ENCODE measurements at regions not wholly inside any gene's neighbourhood (a gene's known extent, or its start where the extent isn't known, plus 50 kb on each side); places are given as distances from the start of the nearest gene placed in this dataset.

- Mint-ChIP-seq H3K27ac (ENCODE audit: unreplicated experiment) (no peak overlapping the region), H3K4me1 (ENCODE audit: low read depth, unreplicated experiment) (no peaks in the 10 kb centered on the region), H3K4me3 (ENCODE audit: unreplicated experiment) (no peak overlapping the region), H3K9me3 (ENCODE audit: unreplicated experiment) (no peaks in the 10 kb centered on the region), H3K36me3 (ENCODE audit: insufficient read depth, unreplicated experiment) (no peaks in the 10 kb centered on the region), H3K27me3 (ENCODE audit: insufficient read depth, unreplicated experiment) (peaks cover 14% of the 10 kb centered on the region)
- ChIA-PET CTCF (no interaction called here), POLR2A (no interaction called here)
- BruUV-seq (replicated peaks): no TSS peak
- DNase-seq: no peak
- Histone ChIP-seq H3K36me3 (ENCODE audit: control insufficient read depth, insufficient read depth, low read length) (no peaks in the 10 kb centered on the region), H3K4me1 (no peaks in the 10 kb centered on the region), H3K4me3 (ENCODE audit: low read depth, low read length) (no peak overlapping the region), H3K27me3 (replicated peaks; ENCODE audit: control insufficient read depth, insufficient read depth, low read length) (no peaks in the 10 kb centered on the region), H3K9me3 (no peaks in the 10 kb centered on the region)
- intact Hi-C loops (cut with micrococcal nuclease; ENCODE audit: unreplicated experiment): no loop called here
- no peak for TF ChIP-seq CTCF (IDR thresholded peaks at IDR 0.05; ENCODE audit: insufficient read depth in 1 of 2, low read depth in 1 of 2, low read length in 1 of 2, severe bottlenecking in 1 of 2, unreplicated experiment in 1 of 2)
Measured at GRCh38 chr4:100591161-100591876, 73.5 kb upstream of the EMCN start.

- H3K36me3 Mint-ChIP-seq (ENCODE audit: insufficient read depth, unreplicated experiment): no peaks in the 10 kb centered on the region
- Histone ChIP-seq H3K9me3 (no peaks in the 10 kb centered on the region), H3K27me3 (replicated peaks; ENCODE audit: control insufficient read depth, insufficient read depth, low read length) (no peaks in the 10 kb centered on the region), H3K4me1 (no peaks in the 10 kb centered on the region), H3K36me3 (ENCODE audit: control insufficient read depth, insufficient read depth, low read length) (no peaks in the 10 kb centered on the region), H3K4me3 (ENCODE audit: low read depth, low read length) (no peak overlapping the region)
- TF ChIP-seq CTCF (IDR thresholded peaks at IDR 0.05; ENCODE audit: insufficient read depth in 1 of 2, low read depth in 1 of 2, low read length in 1 of 2, severe bottlenecking in 1 of 2, unreplicated experiment in 1 of 2): no peak
- POLR2A ChIA-PET: no interaction called here
- no peaks in the 10 kb centered on the region for H3K4me1 Mint-ChIP-seq (ENCODE audit: low read depth, unreplicated experiment)
- peaks cover 14% of the 10 kb centered on the region for H3K27me3 Mint-ChIP-seq (ENCODE audit: insufficient read depth, unreplicated experiment)
- no peak overlapping the region for H3K27ac Mint-ChIP-seq (ENCODE audit: unreplicated experiment)
- no TSS peak for BruUV-seq (replicated peaks)
- intact Hi-C loops (cut with micrococcal nuclease; ENCODE audit: unreplicated experiment): no loop called here
- no peaks in the 10 kb centered on the region for H3K9me3 Mint-ChIP-seq (ENCODE audit: unreplicated experiment)
- CTCF ChIA-PET: no interaction called here
- DNase-seq: no peak
- no peak overlapping the region for H3K4me3 Mint-ChIP-seq (ENCODE audit: unreplicated experiment)
Measured at GRCh38 chr4:100590325-100590724, 72.5 kb upstream of the EMCN start.

- no peaks in the 10 kb centered on the region for H3K4me1 Mint-ChIP-seq (ENCODE audit: low read depth, unreplicated experiment)
- ChIA-PET CTCF (no interaction called here), POLR2A (no interaction called here)
- peaks cover 14% of the 10 kb centered on the region for H3K27me3 Mint-ChIP-seq (ENCODE audit: insufficient read depth, unreplicated experiment)
- no peaks in the 10 kb centered on the region for H3K4me1 ChIP-seq
- BruUV-seq (replicated peaks): no TSS peak
- no peaks in the 10 kb centered on the region for H3K27me3 ChIP-seq (replicated peaks; ENCODE audit: control insufficient read depth, insufficient read depth, low read length)
- DNase-seq: no peak
- no peaks in the 10 kb centered on the region for H3K9me3 ChIP-seq
- intact Hi-C loops (cut with micrococcal nuclease; ENCODE audit: unreplicated experiment): no loop called here
- no peak for TF ChIP-seq CTCF (IDR thresholded peaks at IDR 0.05; ENCODE audit: insufficient read depth in 1 of 2, low read depth in 1 of 2, low read length in 1 of 2, severe bottlenecking in 1 of 2, unreplicated experiment in 1 of 2)
- no peaks in the 10 kb centered on the region for H3K36me3 ChIP-seq (ENCODE audit: control insufficient read depth, insufficient read depth, low read length)
- H3K4me3 ChIP-seq (ENCODE audit: low read depth, low read length): no peak overlapping the region
- H3K27ac Mint-ChIP-seq (ENCODE audit: unreplicated experiment): no peak overlapping the region
- no peaks in the 10 kb centered on the region for H3K9me3 Mint-ChIP-seq (ENCODE audit: unreplicated experiment)
- no peak overlapping the region for H3K4me3 Mint-ChIP-seq (ENCODE audit: unreplicated experiment)
- H3K36me3 Mint-ChIP-seq (ENCODE audit: insufficient read depth, unreplicated experiment): no peaks in the 10 kb centered on the region
Measured at GRCh38 chr4:100588076-100588475, 70.3 kb upstream of the EMCN start.

All from Caco-2 (cell line).